ENCODE measurements at regions not wholly inside any gene's neighbourhood (a gene's known extent, or its start where the extent isn't known, plus 50 kb on each side); places are given as distances from the start of the nearest gene placed in this dataset.

DNA sequence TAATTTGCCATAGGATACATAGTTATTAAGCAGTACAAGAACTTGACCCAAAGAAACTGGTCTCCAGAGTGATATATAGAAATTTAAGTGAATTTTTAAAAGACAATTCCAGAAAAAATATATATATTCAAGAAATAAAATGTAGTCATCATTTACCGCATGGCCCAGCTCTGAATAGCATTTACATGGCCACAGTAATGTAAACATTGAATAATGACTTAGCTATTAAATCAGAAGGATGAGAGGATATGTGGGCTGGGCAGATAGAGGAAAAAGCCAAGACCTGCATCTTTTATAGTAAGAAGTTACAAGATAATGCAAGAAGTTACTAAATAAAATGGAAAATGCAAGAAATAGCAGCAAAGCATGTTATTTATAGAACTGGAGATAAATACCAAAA is 405.2 kb upstream of the WWC1 start:
- TF ChIP-seq, protein P1, sequence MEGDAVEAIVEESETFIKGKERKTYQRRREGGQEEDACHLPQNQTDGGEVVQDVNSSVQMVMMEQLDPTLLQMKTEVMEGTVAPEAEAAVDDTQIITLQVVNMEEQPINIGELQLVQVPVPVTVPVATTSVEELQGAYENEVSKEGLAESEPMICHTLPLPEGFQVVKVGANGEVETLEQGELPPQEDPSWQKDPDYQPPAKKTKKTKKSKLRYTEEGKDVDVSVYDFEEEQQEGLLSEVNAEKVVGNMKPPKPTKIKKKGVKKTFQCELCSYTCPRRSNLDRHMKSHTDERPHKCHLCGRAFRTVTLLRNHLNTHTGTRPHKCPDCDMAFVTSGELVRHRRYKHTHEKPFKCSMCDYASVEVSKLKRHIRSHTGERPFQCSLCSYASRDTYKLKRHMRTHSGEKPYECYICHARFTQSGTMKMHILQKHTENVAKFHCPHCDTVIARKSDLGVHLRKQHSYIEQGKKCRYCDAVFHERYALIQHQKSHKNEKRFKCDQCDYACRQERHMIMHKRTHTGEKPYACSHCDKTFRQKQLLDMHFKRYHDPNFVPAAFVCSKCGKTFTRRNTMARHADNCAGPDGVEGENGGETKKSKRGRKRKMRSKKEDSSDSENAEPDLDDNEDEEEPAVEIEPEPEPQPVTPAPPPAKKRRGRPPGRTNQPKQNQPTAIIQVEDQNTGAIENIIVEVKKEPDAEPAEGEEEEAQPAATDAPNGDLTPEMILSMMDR (IDR thresholded peaks at IDR 0.05) = no peak
- TF ChIP-seq POLR2A (IDR thresholded peaks at IDR 0.05) = no peak
